ENCODE measurements at regions not wholly inside any gene's neighbourhood (a gene's known extent, or its start where the extent isn't known, plus 50 kb on each side); places are given as distances from the start of the nearest gene placed in this dataset.

GRCh38 chr1:4856396-4856795, 202.0 kb downstream of the AJAP1 start:
- no peak overlapping the region for H3K4me3 ChIP-seq (ENCODE audit: low read depth, low read length)
- DNase-seq (ENCODE audit: low read depth): no peak
- TF ChIP-seq, protein P1, sequence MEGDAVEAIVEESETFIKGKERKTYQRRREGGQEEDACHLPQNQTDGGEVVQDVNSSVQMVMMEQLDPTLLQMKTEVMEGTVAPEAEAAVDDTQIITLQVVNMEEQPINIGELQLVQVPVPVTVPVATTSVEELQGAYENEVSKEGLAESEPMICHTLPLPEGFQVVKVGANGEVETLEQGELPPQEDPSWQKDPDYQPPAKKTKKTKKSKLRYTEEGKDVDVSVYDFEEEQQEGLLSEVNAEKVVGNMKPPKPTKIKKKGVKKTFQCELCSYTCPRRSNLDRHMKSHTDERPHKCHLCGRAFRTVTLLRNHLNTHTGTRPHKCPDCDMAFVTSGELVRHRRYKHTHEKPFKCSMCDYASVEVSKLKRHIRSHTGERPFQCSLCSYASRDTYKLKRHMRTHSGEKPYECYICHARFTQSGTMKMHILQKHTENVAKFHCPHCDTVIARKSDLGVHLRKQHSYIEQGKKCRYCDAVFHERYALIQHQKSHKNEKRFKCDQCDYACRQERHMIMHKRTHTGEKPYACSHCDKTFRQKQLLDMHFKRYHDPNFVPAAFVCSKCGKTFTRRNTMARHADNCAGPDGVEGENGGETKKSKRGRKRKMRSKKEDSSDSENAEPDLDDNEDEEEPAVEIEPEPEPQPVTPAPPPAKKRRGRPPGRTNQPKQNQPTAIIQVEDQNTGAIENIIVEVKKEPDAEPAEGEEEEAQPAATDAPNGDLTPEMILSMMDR (IDR thresholded peaks at IDR 0.05; ENCODE audit: low read depth, low read length, missing control alignments): no peak

DNA sequence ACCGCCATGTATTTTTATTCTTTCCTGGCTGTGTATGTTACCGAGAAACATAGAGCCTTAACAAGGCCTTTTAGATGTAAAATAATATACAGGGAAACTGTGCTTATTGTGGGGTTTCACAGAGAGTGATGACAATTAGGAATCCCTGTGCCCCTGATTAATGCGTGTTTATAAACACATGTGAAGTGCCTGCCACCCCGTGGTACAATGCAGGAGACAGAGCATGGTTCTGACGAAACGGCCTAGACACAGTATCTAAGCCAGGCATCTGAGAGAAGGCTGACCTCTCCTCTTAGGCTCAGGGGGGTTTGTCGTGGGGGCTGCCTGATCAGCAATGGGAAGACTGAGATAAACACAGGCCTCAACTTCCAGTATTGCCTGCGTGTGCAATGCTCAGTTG, 200.0 kb downstream of the AJAP1 start:
- TF ChIP-seq, protein P1 (IDR thresholded peaks at IDR 0.05; ENCODE audit: low read depth, low read length, missing control alignments): no peak
- no peak overlapping the region for H3K4me3 ChIP-seq (ENCODE audit: low read depth, low read length)
- DNase-seq (ENCODE audit: low read depth): no peak

- DNase-seq (ENCODE audit: low read depth): no peak
- TF ChIP-seq, protein P1 (IDR thresholded peaks at IDR 0.05; ENCODE audit: low read depth, low read length, missing control alignments): no peak
- no peak overlapping the region for H3K4me3 ChIP-seq (ENCODE audit: low read depth, low read length)
Measured at GRCh38 chr1:4853904-4854303, 199.5 kb downstream of the AJAP1 start.

GRCh38 chr1:4851385-4852065, 197.1 kb downstream of the AJAP1 start:
- H3K4me3 ChIP-seq (ENCODE audit: low read depth, low read length): no peak overlapping the region
- TF ChIP-seq, protein P1 (IDR thresholded peaks at IDR 0.05; ENCODE audit: low read depth, low read length, missing control alignments): no peak
- no peak for DNase-seq (ENCODE audit: low read depth)

DNA sequence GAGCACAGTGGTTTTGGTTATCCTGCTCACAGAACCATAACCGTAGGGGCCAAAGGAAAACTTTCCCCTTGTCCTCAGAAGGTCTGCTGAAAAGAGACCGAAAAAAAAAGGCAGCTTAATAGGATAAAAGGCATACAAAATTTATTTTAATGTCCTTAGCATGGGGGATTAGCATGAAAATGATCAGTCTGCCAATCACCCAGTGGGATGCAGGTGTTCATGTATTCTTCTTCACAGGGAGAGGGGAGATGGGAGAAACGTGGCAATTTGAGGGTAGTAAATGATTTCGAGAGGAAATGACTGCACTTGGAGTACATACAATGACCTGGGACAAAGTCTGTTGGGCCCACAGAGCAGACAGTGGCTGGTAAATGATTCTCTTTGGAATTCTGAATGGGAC, 194.0 kb downstream of the AJAP1 start:
- DNase-seq (ENCODE audit: low read depth): no peak
- TF ChIP-seq, protein P1 (IDR thresholded peaks at IDR 0.05; ENCODE audit: low read depth, low read length, missing control alignments): no peak

GRCh38 chr1:4847711-4848110, 193.3 kb downstream of the AJAP1 start:
- TF ChIP-seq, protein P1 (IDR thresholded peaks at IDR 0.05; ENCODE audit: low read depth, low read length, missing control alignments): no peak
- DNase-seq (ENCODE audit: low read depth): no peak
- no peak overlapping the region for H3K4me3 ChIP-seq (ENCODE audit: low read depth, low read length)

More for the DNA sequence above, 194.0 kb downstream of the AJAP1 start:
- H3K4me3 ChIP-seq (ENCODE audit: low read depth, low read length): no peak overlapping the region

All from GM12864 (cell line).